ENCODE measurements at regions not wholly inside any gene's neighbourhood (a gene's known extent, or its start where the extent isn't known, plus 50 kb on each side); places are given as distances from the start of the nearest gene placed in this dataset.

DNA sequence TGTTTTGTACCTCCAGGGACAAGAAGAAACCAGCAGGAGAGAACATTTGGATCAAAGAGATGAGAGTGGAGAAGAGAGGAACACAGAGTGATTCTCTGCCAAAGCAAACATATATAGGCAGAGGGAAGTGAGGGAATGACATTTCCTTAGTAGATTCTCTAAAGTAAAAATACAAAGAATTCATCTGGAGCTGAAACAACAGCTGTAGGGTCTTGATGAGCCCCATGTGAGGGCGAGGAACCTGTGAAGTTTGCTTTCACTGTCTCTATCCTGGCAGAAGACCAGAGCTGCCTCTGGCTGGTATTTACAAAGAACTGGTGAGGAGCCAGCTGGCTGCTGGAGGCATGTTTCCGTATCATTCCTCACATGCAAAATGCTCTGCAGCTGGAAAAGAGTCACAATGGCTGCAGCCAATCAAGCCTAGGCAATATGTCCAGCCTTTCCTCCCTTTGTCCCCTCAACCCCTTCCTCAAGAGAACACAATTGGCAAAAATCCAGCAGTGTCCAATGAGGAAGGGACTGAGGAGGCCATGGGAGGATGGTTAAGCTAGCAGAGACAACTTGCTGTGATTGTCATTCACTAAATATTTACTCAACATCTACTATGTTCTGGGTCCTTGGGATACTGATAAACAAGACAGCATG, 122.5 kb downstream of the PHLDA1 start:
- no peak for DNase-seq (ENCODE audit: low spot score)

DNA sequence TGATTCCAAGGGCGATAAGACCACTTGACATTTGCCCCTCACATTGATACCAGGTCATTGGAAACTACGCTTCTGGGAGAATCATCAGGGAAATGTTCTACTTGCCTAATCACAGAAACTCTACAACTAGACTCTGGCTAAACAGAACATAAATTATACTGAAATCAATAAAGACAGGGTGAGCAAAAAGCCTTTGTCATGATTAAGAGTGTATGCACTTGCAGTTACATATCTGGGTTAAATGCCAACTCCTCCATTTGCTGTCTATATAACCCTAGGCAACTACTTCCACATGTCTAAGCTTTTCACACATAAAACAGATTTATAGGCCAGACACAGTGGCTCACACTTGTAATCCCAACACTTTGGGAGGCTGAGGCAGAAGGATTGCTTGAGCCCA, 125.7 kb downstream of the PHLDA1 start:
- DNase-seq (ENCODE audit: low spot score) (no peak), FAIRE-seq (no peak)

More for the DNA sequence above, 122.5 kb downstream of the PHLDA1 start:
- FAIRE-seq: no peak

DNA sequence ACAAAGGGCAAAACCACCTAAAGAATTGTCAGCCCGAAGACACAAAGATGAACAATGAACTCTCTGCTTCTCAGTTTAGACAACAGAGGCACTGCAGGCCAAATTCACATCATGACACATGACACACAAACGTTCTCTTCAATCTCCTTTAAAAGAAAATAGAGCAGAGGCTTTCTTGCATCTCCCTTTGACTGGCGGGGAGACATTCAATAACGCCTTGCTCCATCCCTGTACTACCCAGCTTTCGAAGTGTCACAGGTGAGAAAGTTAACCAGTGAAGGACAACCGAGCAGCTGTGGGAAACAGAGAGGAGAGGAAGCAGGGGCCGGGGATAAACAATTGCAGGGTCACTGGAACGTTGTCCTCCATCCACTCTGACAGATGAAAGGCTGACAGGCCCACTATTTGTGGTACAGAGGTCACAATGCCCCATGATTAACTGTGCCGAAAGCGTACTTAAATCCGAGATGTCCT, 130.8 kb downstream of the PHLDA1 start:
- FAIRE-seq (no peak), DNase-seq (ENCODE audit: low spot score) (no peak)

DNA sequence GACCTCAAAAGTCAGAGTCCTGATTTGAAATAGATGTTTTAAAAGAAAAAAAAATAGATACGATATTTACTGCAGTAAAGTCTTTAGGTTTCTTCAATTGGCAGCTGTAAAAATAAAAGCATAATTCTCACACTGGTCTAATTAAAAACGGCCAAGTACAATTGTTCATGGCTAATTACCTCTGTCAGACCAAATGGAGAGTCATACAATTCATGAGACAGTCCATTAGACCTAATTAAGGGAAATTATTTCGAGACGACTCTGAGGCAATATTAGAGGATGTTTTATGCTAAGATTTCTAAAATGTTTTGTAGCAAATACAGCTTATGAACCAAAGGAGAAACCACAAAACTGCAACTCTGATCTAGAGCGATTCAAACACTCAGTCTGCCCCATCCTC, 131.3 kb downstream of the PHLDA1 start:
- FAIRE-seq: no peak

DNA sequence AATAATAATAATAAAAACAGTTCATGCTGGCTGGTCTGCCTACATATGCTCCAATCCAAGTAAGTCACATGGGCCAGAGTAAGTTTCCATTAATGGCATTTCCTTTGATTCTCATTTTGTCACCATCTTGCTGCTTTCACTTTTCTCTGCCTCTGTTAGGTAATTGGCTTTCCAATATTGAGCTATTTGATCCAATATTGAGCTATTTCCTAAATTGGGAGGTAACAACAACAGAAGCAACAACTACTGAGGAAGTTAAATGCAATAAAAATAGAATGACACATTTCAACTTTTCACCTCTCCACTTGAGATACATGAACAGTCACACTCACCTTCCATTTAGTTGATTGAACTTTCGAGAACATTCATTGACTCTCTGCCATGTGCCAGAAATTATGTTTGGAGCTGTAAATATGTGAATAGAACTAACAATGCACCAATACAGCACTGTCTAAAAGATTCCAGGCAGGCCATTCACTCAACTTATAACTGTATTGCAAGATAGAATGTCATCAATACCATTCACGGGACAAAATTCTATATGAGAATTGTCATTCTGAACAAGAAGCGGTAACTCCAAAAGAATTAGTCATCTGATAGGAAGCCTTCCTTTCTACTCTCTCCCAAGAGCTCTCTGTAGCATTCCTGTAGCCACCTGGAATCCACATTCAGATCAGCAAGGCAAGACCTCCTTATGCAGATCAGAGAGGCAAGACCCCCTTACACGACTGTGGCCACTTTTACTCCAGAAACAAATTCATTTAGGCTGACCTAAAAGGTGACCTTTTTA, 136.4 kb downstream of the PHLDA1 start:
- DNase-seq (ENCODE audit: low spot score) (no peak), FAIRE-seq (no peak)

More for the DNA sequence above, 131.3 kb downstream of the PHLDA1 start:
- no peak for DNase-seq (ENCODE audit: low spot score)

DNA sequence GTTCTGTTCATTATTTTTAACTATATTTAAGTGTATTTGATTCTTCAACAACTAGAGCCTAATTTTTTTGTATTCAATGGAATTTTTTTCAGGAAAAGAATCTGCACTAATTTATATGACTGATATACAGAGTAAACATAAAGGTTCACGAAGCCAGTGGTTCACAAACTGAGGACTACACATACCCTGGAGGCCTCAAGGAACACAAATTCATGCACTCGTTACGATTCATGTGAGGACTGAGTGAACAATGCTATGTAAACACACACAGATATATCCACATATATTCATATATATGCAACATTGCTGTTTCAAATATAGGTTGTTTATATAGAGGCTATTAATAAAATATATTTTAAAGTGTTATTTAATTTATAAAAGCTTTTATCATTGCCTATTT, 137.8 kb downstream of the PHLDA1 start:
- DNase-seq (ENCODE audit: low spot score) (no peak), FAIRE-seq (no peak)

DNA sequence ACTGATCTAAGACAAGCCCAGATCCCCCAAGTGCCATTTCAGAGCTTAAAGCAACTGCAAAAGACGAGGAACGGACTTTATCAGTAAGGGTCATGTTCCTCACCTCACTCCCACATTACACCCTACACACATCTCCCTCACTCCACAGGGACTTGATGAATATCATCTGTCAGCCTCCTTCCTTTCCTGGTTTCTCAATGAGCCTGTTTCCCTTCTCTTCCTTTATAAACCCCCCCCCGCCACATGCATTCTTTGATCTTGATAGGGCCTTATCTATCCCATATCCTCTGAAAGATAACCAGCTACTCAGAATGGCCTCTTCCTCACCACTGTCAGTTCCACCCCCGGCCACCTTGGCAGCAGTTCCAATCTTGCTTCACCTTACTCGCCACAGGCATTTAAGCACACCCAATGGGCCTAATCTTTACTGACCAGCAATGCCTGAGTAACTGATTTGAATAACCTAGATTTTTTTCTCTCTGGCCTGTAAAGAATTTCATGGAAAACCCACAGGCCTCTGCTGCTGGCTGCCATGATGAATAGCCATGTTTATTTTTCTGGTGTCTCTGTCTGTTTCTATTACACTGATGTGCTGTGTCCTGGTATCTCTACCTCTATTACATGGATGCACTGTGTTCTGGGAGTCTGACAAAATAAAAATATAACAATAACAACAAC, 138.7 kb downstream of the PHLDA1 start:
- DNase-seq (ENCODE audit: low spot score): peak; percentile 43
- FAIRE-seq: no peak

DNA sequence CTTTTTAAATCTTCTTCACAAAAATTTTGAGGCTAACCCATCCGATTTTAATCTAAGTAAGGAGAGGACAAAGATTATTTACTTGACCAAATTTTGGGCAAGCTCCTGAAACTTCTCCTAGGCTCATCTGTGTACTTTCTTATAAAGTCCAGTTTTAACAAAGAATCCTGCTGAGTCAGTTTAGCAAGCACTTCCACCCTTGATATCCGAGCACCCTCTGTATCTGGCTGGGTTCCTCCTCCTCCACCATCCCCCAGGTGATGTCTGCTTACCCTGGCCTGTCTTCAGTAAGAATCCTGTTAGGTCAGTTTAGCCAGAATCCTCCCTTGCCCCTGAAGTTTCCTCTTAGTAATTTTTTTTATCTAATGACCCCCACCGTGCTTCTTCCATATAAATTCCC, 140.5 kb downstream of the PHLDA1 start:
- DNase-seq (ENCODE audit: low spot score) (no peak), FAIRE-seq (no peak)

DNA sequence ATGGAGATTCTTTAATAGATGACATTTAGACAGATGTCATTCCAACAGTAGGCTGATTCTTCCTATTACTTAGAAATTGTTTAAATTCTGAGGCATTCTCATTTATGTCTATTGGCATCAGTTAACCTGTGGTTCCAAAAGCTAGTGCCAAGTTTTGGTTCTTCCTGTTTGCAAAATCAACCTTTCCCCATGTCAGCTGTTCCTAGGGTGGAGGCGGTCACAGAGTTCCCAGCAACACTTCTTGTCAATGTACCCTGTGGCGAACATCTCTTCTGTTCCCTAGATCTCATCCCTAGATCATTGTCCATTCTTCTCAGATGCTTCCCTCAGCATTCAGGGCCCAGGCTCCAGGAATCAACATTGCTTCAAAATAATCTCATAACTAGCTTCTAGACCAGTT, 140.9 kb downstream of the PHLDA1 start:
- no peak for FAIRE-seq
- DNase-seq (ENCODE audit: low spot score): no peak

DNA sequence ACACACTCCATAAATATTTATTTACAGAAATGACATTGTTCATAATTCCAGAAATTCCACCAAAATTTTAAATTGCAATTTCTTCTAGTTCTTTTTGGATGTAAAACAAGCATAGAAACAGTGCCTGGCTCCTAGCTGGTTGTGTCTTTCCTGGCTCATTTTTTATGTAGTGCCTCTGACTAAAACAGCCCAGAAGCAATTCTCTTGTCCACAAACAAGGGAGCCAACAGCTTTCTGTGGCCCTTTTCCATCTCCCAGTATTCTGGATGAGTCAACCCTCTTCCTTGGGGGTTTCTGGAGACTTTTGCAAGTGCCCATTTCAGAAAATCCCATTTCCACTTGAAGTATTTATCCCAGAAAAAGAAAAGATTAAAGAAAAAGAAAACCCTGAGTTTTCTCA, 141.4 kb downstream of the PHLDA1 start:
- no peak for FAIRE-seq
- no peak for DNase-seq (ENCODE audit: low spot score)

DNA sequence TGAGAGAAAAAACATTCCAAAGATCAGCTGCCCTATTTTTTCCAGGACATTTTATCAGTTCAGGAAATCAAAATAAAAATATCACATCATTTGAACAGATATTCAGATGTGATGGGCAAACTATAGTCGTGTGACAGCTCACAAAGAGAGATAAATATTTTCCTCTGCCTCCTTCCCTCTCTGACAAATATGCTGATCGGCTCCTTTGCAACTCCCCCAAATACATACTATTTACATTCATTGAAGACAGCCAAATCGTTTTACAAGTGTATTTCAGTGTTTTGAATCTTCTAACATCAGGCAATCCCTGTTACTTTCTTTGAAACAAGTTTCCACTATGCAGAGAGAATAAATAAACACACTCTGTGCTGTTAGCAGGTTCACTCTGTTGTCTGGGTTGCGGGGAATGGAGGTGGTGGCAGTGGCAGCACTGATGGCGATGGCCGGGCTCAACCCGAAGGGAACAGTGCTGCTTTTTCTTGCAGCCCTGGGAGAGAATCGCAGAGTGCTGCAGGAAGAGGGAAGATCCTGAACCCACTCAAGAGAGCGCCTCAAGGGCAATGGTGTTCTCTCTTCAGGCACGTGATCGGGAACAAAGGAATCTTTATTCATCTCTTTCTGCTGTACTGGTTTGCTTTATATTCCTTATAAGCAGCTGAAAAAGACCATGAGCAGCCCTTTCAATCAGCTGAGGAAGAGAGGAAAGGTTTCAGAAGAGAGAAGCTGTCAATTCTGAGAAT, 142.5 kb downstream of the PHLDA1 start:
- DNase-seq (ENCODE audit: low spot score) (no peak), FAIRE-seq (no peak)

DNA sequence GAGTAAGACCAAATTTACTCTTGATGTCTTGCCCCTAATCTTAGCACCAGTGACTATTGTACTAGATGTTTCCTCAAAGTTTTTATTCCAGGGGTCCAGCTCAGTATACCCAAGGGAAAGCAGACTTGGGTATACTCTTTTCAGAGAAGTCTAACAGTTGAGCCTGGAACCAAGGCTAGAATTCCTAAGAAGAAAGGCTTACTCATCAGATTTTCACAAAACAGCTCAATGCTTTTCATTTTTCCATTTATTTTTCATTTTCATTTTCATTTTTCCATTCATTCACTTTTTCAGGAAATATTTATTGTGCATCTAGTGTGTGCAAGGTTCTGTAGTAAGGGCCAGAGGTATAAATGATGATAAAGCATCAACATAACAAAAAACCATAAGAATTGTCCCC, 143.2 kb downstream of the PHLDA1 start:
- FAIRE-seq: no peak
- no peak for DNase-seq (ENCODE audit: low spot score)

DNA sequence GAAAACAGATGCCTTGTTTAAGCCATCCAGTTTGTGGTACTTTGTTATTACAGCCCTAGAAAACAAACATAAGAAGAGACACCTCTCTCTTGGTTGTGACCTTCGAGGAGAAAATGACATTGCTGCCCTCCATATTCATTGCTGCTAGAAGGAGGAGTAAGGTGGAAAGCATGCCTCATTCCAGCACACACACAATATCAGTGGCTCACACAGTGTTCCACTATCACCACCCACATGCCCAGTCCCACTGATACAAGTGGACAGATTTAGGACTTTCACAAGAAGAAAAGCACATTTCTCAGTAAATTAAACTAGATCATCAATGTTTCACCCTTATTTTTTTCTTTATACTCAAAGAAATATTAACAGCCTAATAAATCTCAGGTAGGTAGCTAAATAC, 143.6 kb downstream of the PHLDA1 start:
- no peak for FAIRE-seq
- DNase-seq (ENCODE audit: low spot score): no peak

DNA sequence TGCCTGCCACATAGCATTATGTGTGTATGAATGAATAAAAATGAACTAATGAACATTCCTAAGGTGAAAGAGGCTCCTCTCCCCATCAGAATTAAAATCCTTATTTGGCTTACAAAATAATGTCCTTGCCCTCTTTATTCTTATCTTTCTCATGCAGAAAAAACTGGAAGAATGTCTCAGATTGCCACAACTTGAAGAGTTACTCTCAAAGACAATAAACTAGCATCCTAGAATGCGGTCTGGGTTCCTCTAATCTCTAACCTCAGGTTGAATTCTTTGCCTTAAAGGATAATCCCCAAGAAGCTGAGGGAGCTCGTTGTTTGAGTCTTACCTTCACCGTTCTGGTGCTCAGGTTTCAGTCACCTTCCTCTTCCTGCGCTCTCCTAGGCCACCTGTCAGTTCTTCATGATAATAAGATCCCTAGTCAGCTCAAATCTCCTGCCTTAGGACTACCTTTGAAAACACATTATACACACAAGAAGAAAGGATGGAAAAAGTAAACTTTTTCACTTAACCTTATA, 147.1 kb downstream of the PHLDA1 start:
- no peak for DNase-seq (ENCODE audit: low spot score)
- no peak for FAIRE-seq

DNA sequence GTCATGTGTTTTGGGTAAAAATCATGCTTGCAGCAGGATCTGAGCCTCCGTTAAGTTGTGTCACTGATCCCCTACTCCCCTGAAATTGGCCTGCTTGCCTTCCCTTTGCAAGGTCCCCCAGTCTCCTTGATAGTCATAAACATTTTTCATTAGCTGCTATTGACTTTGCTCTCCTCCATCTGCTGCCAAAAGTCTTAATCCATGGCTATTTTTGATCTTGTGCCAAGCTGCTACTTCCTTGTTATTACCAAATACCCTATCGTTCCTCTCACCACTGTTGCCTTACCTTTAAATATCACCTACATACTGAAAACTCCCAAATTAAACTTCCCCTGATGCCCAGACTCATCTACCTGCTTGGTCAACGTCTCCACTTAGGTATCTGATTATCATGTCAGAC, 148.3 kb downstream of the PHLDA1 start:
- DNase-seq (ENCODE audit: low spot score) (no peak), FAIRE-seq (no peak)

DNA sequence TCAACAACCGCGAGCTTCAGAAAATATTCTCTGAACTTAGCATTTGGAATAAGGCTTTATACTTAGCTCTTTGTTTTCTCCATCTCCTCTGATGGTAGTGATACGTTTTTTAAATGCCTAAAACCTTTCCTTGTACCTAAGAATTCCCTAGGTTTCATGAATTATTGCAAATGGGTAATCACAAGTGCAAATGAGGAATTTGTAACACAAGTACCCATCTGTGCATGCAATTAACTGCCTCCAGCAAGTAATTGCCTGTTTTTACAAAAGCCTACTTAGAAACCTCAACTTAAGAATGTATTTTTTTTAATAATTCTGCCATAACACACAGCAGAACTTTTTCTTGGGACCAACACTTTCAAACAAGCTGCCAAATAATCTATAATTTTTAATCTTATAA, 149.2 kb downstream of the PHLDA1 start:
- FAIRE-seq (no peak), DNase-seq (ENCODE audit: low spot score) (no peak)

DNA sequence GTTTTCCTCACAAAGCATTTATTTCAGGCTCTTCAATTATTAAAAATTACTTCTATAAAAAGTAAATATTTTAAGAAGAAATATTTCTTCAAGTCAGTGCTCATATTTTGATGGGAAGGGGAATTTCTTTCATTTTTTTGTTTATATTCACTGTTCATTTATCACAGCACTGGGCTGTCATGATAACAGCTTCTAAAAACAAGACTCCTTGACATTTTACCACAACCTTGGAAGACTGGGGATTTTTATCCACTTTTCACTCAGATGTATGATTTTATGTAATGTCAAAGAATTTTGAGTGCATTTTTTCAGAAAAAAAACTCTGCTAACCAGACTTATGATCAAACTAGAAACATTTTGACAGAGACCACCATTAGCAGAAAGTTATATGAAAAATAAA, 149.7 kb downstream of the PHLDA1 start:
- DNase-seq (ENCODE audit: low spot score) (no peak), FAIRE-seq (no peak)

DNA sequence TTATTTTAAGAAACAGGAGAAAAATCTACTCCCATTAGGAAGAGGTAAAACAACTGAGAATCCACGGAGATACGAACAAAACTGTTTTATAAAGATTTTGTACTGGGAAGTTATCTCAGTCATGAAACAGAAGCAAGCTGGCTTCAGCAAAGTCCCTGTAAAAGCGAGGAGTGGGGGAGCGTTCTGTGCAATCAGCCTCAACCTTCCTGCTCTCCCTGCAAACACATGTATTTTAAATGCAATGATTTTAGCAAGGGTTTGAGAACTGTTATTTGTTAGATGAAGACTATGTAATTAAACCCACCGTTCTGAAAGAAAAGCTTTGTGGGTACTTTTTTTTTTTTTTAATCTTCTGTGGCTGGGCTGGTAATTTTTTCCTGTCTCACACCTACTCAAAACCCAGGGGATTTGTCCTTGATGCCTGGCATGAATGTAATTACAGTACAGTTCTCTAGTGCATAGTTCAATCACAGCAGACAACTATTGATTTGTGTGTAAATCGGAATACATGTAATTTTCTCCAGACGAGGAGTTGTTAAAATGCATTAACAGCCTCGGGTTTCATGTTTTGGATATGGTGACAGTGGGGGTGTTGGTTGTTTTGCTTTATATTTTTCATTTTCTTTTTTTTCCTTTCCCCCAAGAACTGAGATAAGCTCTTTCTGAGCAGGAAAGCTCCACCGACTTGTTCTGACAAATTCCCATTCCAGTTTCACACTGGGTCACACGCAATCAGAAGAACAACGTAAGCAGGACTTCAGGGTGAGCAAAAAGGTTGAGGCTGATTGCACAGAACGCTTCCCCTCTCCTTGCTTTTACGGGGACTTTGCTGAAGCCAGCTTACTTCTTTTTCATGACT, 153.6 kb downstream of the PHLDA1 start:
- DNase-seq (ENCODE audit: low spot score) (no peak), FAIRE-seq (no peak)

DNA sequence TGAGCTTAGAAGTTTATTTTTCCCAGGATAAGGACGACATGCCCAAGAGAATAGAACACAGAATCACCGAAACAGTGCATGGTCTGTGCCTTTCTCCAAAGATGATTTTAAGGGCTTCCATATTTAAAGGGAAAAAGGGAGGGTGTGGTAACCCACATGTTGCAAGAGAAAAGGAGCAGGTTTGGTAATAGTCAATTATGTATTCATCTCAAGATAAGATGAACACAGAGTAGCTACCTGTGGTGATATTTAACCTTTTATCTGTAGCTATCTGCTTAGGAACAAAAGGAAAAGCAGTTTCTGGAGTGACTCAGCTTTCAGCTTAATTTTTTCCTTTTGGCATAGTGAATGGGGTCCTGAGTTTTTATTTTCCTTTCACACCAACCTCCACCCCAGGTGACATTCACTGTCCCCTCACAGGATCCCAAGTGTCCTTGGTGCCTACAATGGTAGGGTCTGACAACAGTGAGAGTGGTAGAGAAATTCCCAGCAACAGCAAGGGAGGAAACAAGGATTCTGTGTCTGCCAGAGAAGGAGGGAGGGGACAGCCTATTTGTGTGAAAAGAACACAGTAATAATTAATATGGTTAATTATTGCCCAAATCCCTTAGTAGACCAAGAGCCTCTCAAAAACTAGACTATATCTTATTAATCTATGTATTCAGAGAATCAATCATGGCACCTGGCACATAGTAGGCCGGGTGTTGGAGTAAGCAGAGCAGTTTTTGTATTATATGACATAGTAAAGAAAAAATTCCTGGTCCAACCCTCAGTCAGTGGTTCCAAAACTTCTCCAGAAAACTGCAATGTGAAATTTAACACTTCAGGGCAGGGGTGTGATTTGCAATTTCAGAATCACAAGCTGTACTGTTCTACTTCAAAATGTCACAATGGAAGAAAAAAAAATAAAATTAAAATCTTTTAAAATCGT, 154.5 kb downstream of the PHLDA1 start:
- FAIRE-seq (no peak), DNase-seq (ENCODE audit: low spot score) (no peak)

Measured in RCC 7860 (cell line).